NCI-H1092 (cell line): ENCODE measurements at regions not wholly inside any gene's neighbourhood (a gene's known extent, or its start where the extent isn't known, plus 50 kb on each side); places are given as distances from the start of the nearest gene placed in this dataset.

Source experiments
- DNase-seq: peaks from one replicate; lab custom pipeline; 2025; lab: John Stamatoyannopoulos, UW

DNA sequence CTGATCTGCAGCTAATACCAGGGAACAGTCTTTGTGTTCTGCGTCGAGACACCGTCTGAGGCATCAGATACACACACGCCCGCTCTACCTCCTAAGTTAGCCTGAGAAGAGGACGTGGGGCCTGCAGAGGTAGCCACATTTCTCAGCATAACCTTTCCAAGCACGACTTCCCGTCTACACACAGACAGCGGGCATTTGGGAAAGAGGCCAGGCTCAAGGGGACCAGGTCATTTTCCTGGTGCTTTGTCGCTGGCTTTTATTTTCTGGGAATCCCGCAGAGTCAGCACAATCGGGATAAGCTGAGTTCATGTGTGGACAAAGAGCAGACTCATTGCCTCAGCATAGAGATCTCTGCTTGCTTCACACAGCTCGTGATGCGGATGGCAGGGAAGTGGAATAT lies 72.5 kb upstream of the SMYD2 start:
- DNase-seq = no peak

DNA sequence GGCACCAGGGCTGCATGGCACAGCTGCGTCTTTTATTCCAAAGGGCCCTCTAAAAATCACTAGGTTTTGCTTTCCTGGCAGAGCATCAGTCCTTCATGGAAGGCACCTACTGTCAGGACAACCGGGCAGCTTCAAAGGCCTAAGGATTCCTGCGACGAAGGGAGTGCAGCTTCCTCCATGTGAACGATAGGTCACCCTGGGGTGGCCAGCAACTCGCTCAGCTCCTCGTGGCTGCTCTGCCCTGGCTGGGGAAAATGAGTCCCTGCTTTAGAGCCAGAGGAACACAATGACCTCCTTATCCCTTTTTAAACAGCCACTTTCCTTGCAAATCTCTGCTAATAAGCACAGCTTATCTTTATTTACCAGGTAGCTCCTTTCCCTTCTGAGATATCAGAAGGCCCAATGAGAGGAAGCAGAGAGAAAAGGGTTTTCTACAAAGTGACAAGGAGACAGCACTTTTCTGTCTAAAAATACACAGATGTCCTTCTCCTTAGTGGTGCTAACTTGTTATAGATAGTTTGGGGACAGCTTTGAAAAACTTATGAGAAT lies 71.6 kb upstream of the SMYD2 start:
- DNase-seq = no peak

DNA sequence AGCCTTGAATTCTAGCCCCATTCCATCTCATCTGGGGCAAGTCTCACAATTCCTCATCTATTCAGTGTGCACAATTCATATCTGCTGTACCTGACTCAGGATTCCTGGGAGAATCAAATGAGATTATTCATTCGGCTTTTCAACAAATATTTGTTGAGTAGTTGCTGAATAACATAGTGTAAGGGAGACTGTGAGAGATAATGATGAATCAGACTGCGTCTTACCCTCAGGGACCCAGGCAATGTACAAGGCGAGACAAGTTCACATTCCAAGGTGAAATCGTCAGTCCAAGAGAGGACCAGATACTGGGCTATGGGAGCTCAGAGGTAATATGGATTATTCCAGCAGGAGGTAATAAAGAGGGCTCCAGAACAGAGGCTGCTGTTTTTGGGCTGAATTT lies 67.8 kb upstream of the SMYD2 start:
- no peak for DNase-seq

DNA sequence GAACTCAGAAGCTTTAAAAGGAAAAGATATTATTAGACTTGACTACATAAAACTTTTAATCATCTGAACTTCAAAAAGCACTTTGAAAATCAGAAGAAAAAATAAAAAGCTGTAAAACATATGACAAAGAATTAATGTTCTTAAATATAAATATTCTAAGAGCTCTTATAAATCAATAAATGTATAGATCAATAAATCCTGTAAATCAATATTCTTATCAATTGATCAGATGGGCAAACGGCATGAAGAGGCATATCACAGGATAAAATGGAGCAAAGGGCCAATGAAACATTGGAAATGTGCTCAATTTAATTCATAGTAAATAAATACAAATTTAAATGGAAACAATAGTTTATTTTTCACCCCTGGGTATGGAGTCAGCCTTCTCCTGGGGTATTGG lies 66.1 kb upstream of the SMYD2 start:
- DNase-seq = no peak

DNA sequence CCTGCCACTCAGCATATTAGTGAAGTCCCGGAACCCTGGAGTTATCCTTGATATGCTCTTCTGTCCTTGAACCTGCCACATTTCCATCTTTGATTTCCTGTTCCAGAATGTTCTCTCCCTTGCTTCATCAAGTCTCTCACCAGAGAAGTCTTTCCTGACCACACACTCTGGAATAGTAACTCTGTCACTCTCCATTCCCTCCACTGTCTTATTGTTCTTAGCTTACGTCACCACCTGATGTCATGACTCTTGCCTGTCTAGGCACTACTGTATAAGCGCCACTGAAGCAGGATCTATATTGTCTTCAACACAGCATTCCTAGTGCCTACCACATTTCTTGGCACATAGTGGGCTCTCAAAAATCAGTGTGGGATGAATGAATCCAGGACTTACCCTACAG lies 65.4 kb upstream of the SMYD2 start:
- no peak for DNase-seq

DNA sequence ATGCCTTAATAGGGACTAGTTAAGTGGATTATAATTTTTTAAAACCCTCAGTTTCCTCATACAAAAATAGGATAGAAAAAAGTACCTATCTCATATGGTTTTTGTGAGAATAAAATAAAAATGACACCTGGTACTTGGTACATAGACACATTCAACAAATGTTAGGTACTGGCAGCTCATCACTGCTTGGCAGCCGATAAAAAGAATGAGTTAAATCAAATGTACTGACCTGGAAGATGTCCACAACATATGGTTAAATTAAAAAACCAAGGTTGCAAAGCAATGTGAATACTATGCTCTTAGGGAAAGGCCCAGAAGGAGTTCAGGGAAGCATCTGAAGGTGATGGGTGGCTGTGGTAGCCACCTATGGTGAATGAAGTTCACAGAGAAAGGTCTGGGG lies 64.9 kb upstream of the SMYD2 start:
- no peak for DNase-seq

DNA sequence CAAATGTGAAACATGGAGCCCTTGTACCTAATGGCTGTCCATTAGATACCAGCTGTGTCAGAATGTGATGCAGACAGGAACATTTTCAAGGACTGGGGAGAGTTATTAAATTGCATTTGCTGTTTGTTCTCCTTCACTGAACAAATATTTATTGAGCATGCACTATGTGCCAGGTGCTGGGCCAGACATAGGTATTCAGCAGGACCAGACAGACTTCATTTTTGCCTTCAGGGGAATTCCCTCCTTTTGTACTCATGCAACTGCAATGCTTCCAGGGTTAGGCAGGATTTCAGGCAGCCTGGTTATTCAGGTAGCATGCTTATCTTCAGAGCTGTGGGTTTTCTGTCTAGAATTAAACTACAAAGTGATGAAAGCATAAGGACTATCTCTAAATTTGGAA lies 64.2 kb upstream of the SMYD2 start:
- DNase-seq = no peak

DNA sequence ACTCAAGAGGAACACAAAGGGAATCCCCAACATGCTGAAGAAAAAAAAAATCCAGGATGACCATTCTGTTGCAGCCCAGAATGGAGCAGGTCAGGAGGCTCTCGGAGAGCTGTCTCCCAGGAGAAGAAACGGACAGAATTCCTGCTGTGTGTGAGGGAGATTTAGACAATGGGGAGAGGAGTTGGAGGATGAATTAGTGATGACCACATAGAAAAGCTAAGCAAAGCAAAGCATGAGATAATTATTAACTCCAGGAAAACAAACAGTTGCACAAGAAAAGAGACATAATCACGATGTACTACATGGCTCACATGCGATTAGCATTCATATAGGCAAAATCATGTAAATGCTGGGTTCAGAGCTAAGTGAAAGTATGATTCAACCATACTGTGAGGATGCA lies 61.1 kb upstream of the SMYD2 start:
- DNase-seq = no peak

DNA sequence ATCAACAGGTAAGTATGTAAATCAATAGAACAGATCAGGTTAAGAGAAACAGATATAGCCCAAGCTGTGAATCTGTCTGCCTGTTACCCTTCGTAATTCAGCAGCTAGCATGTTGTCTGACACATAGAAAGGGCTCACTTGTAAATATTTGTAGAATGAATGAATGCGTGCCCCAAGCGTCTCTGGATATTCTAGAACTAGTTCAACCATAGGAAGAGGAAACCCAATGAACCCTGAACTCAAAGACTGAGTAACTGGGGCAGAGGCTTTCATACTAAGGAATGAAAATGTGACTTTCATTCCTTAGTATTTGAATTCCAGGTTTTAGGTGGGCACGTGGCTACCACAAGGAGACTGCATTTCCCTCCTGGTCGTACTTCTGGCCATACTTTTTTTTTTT lies 60.1 kb upstream of the SMYD2 start:
- no peak for DNase-seq

DNA sequence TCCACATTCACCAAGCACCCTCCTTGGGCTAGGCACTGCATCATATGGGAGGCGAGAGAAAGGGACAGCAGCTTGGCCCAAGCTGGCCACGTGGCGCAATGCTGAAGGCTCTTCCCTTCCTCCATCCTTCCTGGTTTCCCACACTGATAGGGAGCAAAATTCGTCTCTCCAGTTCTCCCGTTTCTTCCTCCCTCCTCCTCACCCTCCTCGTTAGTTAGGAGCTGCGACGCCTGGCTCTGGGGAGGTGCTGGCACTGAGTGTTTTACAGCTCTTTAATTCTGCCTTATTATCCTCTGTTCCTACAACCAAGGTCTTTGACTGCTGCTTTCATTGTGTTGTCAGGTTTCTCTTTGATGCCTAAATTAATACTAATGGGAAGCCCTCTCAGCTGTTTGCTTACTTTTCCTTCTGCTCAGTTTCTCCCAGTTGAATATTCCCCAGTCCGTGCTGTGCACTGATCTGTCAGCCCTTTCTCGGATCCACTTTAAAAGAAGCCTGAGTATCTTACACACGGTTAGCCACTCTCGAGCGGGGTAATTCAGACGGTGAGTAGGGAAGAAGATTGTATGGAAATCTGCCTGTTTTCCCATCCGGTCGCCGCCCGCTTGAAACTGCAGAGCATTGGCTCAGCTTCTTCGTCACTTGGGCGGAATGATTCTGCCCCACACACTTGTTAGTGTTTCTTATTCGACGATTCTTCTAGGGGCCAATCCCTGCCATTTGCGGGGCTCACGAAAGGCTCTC lies 56.2 kb upstream of the SMYD2 start:
- DNase-seq = no peak

DNA sequence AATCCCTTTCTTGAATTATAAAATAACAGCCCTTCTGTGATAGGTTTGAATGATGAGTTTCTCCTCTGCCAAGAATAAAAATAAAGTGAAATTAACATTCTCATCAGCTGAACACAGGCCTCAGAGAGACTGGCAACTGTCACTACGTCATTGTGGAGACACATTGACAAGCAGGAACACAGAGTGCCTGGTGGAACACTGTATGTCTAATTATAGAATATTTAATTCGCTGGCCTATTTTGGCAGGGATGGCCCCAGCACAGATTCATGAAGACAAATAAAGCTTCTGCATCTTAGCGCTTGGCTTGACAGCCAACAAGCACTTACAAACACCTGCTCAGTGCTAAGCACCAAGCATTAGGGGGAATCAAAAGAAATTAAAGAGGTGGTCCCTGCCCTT lies 52.0 kb upstream of the SMYD2 start:
- peak; percentile 67 for DNase-seq

DNA sequence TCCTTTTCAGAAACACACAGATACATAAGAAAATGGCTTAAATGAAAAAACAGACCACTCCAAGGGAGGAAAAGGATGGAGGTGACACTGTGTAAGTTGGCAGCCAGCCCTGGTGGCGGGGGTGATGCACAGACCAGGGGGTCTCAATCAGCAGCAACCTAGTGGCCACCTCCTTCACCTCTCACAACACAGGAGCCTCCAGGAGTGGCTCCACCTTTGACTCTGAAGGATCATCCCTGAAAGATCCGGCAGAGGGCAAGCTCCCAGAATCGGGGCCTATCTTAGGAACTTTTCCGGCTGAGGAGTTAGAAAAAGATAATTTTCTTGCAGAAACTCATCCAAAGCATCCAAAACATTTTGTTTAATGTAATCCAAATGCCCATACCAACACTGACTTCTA lies 51.2 kb upstream of the SMYD2 start:
- no peak for DNase-seq
